Hepatic stellate cell (primary cell): ENCODE measurements at regions not wholly inside any gene's neighbourhood (a gene's known extent, or its start where the extent isn't known, plus 50 kb on each side); places are given as distances from the start of the nearest gene placed in this dataset.

Experiments used
- DNase-seq: peaks from one replicate; pipeline ENCODE4 v3.0.0; 2011; ENCODE audit warnings: low spot score

- no peak for DNase-seq
Observed at GRCh38 chr2:146004462-146004861, 1484.5 kb upstream of the ZEB2 start.

GRCh38 chr2:146003337-146003736 is 1483.4 kb upstream of the ZEB2 start:
- DNase-seq, result no peak

- DNase-seq, result no peak
Observed at GRCh38 chr2:145994910-145995309, 1475.0 kb upstream of the ZEB2 start.

- no peak for DNase-seq
Observed at GRCh38 chr2:145992572-145992971, 1472.7 kb upstream of the ZEB2 start.

- DNase-seq, result no peak
Observed at GRCh38 chr2:145987793-145988192, 1467.9 kb upstream of the ZEB2 start.

GRCh38 chr2:145985517-145985916 is 1465.6 kb upstream of the ZEB2 start:
- no peak for DNase-seq

- DNase-seq, result no peak
Observed at GRCh38 chr2:145984580-145984979, 1464.7 kb upstream of the ZEB2 start.

GRCh38 chr2:145980318-145980717 is 1460.4 kb upstream of the ZEB2 start:
- DNase-seq, result no peak

GRCh38 chr2:145975406-145975805 is 1455.5 kb upstream of the ZEB2 start:
- DNase-seq, result no peak

- DNase-seq, result no peak
Observed at GRCh38 chr2:145961846-145962245, 1441.9 kb upstream of the ZEB2 start.

GRCh38 chr2:145960479-145961163 is 1440.7 kb upstream of the ZEB2 start:
- no peak for DNase-seq

GRCh38 chr2:145958611-145959010 is 1438.7 kb upstream of the ZEB2 start:
- DNase-seq, result no peak

GRCh38 chr2:145957929-145958328 is 1438.0 kb upstream of the ZEB2 start:
- no peak for DNase-seq

GRCh38 chr2:145939949-145940348 is 1420.0 kb upstream of the ZEB2 start:
- no peak for DNase-seq

- DNase-seq, result no peak
Observed at GRCh38 chr2:145935016-145935415, 1415.1 kb upstream of the ZEB2 start.

GRCh38 chr2:145931781-145932395 is 1412.0 kb upstream of the ZEB2 start:
- no peak for DNase-seq

- no peak for DNase-seq
Observed at GRCh38 chr2:145930318-145930717, 1410.4 kb upstream of the ZEB2 start.

- DNase-seq, result no peak
Observed at GRCh38 chr2:145927131-145927950, 1407.4 kb upstream of the ZEB2 start.

GRCh38 chr2:145925591-145925990 is 1405.7 kb upstream of the ZEB2 start:
- no peak for DNase-seq

GRCh38 chr2:145919477-145919876 is 1399.6 kb upstream of the ZEB2 start:
- DNase-seq, result no peak

GRCh38 chr2:145918951-145919350 is 1399.0 kb upstream of the ZEB2 start:
- DNase-seq, result no peak

GRCh38 chr2:145916799-145917198 is 1396.9 kb upstream of the ZEB2 start:
- no peak for DNase-seq

- DNase-seq, result no peak
Observed at GRCh38 chr2:145914716-145915115, 1394.8 kb upstream of the ZEB2 start.
